SU-DHL-6 (cell line): ENCODE measurements at regions not wholly inside any gene's neighbourhood (a gene's known extent, or its start where the extent isn't known, plus 50 kb on each side); places are given as distances from the start of the nearest gene placed in this dataset.

Source experiments
- H2AFZ ChIP-seq: fragments of 200-600 bp; sonication (generic); 2 replicates; pipeline ENCODE4 v1.6.1; 2014; ENCODE audit warnings: low read depth, mild to moderate bottlenecking, moderate library complexity, mixed read lengths, antibody characterized with exemption, low read length; ENCODE audit not compliant: severe bottlenecking
- H3F3A ChIP-seq: fragments of 200-600 bp; shearing (Covaris generic); 2 replicates; pipeline ENCODE4 v1.6.0; 2016; ENCODE audit warnings: antibody characterized with exemption, mild to moderate bottlenecking; ENCODE audit not compliant: insufficient read depth
- H3K27ac ChIP-seq: fragments of 200-600 bp; sonication (generic); 2 replicates; pipeline ENCODE4 v1.5.1; 2016; ENCODE audit warnings: low read depth, mild to moderate bottlenecking, low read length, moderate library complexity, mixed read lengths
- H3K27me3 ChIP-seq: fragments of 200-600 bp; sonication (generic), shearing (Covaris generic); 2 replicates; pipeline ENCODE4 v1.6.0; 2014; ENCODE audit warnings: mild to moderate bottlenecking, low read length
- H3K36me3 ChIP-seq: fragments of 200-600 bp; sonication (generic); 2 replicates; pipeline ENCODE4 v1.6.1; 2014; ENCODE audit warnings: mild to moderate bottlenecking, low read length, mixed read lengths
- H3K4me2 ChIP-seq: fragments of 300-600, 200-600 bp; shearing (Covaris generic), sonication (generic); 2 replicates; pipeline ENCODE4 v1.6.0; 2014; ENCODE audit warnings: low read length, low read depth, mild to moderate bottlenecking; ENCODE audit not compliant: poor library complexity, severe bottlenecking
- H3K4me3 ChIP-seq: fragments of 200-600 bp; sonication (generic); 2 replicates; pipeline ENCODE4 v1.5.1; 2014; ENCODE audit warnings: antibody characterized with exemption, low read length, mild to moderate bottlenecking, mixed read lengths; ENCODE audit not compliant: insufficient read depth, poor library complexity, severe bottlenecking
- H3K79me2 ChIP-seq: fragments of 200-600 bp; sonication (generic); 2 replicates; pipeline ENCODE4 v1.6.1; 2014; ENCODE audit warnings: mild to moderate bottlenecking, low read length, moderate library complexity; ENCODE audit not compliant: insufficient read depth
- H3K9ac ChIP-seq: fragments of 200-600 bp; sonication (generic); 2 replicates; pipeline ENCODE4 v1.7.0; 2014; ENCODE audit warnings: mild to moderate bottlenecking, low read length
- H3K9me2 ChIP-seq: fragments of 200-600 bp; sonication (generic); replicated peaks from 2 replicates; pipeline ENCODE4 v1.6.1; 2014; ENCODE audit warnings: low read length; ENCODE audit not compliant: insufficient read depth
- H3K9me3 ChIP-seq: fragments of 200-600 bp; sonication (generic); 2 replicates; pipeline ENCODE4 v1.6.1; 2014; ENCODE audit warnings: low read length, mixed read lengths; ENCODE audit not compliant: insufficient read depth
- H4K20me1 ChIP-seq: fragments of 200-600 bp; sonication (generic); 2 replicates; pipeline ENCODE4 v1.6.1; 2014; ENCODE audit warnings: low read depth, mild to moderate bottlenecking, antibody characterized with exemption, low read length, moderate library complexity, mixed read lengths
- EZH2phosphoT487 ChIP-seq: fragments of 200-600 bp; sonication (generic), shearing (Covaris generic); conservative IDR thresholded peaks from 2 replicates; pipeline ENCODE4 v1.6.1; 2018; ENCODE audit warnings: mild to moderate bottlenecking, antibody characterized with exemption, low read length, moderate library complexity, mixed read lengths
- TF ChIP-seq, protein P1 (sequence below): fragments of 200-600 bp; sonication (generic); IDR thresholded peaks from one replicate; pipeline ENCODE4 v1.5.1; 2017; ENCODE audit warnings: antibody characterized with exemption, mild to moderate bottlenecking, low read length, moderate library complexity; ENCODE audit not compliant: insufficient read depth, poor library complexity, severe bottlenecking

DNA sequence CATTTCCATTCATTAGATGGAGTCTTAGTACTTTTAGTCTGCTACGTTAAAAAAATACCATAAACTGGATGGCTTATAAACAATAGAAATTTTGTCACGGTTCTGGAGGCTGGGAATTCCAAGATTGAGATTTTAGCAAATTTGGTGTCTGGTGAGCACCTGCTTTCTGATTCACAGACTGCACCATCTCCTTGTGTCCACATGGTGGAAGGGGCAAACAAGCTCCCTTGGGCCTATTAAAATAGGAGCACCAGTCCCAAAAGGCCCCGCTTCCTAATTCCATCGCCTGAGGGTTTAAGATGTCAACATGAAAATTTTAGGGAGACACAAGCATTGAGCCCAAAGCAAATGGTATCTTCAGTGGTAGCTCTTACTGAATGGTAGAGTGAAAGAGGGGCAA lies 120.5 kb upstream of the MAP9 start:
- Histone ChIP-seq H3F3A (no peaks in the 10 kb centered on the region), H3K9me2 (no peaks in the 10 kb centered on the region), H3K4me3 (no peak overlapping the region), H3K9me3 (no peaks in the 10 kb centered on the region), H3K27me3 (no peaks in the 10 kb centered on the region), H3K27ac (no peak overlapping the region), H3K4me2 (no peak overlapping the region), H4K20me1 (no peaks in the 10 kb centered on the region), H3K36me3 (no peaks in the 10 kb centered on the region), H3K79me2 (no peaks in the 10 kb centered on the region), H3K9ac (no peak overlapping the region), H2AFZ (no peak overlapping the region)
- TF ChIP-seq, protein P1, sequence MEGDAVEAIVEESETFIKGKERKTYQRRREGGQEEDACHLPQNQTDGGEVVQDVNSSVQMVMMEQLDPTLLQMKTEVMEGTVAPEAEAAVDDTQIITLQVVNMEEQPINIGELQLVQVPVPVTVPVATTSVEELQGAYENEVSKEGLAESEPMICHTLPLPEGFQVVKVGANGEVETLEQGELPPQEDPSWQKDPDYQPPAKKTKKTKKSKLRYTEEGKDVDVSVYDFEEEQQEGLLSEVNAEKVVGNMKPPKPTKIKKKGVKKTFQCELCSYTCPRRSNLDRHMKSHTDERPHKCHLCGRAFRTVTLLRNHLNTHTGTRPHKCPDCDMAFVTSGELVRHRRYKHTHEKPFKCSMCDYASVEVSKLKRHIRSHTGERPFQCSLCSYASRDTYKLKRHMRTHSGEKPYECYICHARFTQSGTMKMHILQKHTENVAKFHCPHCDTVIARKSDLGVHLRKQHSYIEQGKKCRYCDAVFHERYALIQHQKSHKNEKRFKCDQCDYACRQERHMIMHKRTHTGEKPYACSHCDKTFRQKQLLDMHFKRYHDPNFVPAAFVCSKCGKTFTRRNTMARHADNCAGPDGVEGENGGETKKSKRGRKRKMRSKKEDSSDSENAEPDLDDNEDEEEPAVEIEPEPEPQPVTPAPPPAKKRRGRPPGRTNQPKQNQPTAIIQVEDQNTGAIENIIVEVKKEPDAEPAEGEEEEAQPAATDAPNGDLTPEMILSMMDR: no peak
- no peak for TF ChIP-seq EZH2phosphoT487

DNA sequence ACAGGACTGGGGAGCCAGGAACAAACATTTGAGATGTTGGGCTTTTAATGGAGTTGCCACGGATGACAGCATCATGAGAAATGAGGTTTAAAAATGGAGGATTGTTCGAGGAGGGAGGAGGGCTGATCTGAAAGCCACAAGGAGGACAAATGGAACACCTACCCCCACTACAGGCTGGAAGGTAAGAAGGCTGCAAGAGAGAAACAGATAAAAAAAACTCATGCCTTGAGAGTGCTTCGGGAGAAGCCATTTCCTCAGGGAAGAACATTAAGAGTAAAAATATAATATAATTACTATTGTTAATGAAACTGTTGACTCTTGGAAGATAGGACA lies 119.5 kb upstream of the MAP9 start:
- no peak overlapping the region for H3K9ac ChIP-seq
- H3K36me3 ChIP-seq: no peaks in the 10 kb centered on the region
- H3K4me2 ChIP-seq: no peak overlapping the region
- no peaks in the 10 kb centered on the region for H3K9me3 ChIP-seq
- no peaks in the 10 kb centered on the region for H4K20me1 ChIP-seq
- no peak for TF ChIP-seq EZH2phosphoT487
- TF ChIP-seq, protein P1: no peak
- H3K4me3 ChIP-seq: no peak overlapping the region
- no peaks in the 10 kb centered on the region for H3K27me3 ChIP-seq
- no peak overlapping the region for H2AFZ ChIP-seq
- no peak overlapping the region for H3K27ac ChIP-seq
- H3K9me2 ChIP-seq: no peaks in the 10 kb centered on the region
- H3K79me2 ChIP-seq: no peaks in the 10 kb centered on the region
- no peaks in the 10 kb centered on the region for H3F3A ChIP-seq

- no peaks in the 10 kb centered on the region for H4K20me1 ChIP-seq
- H3K9me2 ChIP-seq: no peaks in the 10 kb centered on the region
- no peaks in the 10 kb centered on the region for H3K79me2 ChIP-seq
- H3K9me3 ChIP-seq: no peaks in the 10 kb centered on the region
- no peak overlapping the region for H3K27ac ChIP-seq
- no peak for TF ChIP-seq EZH2phosphoT487
- TF ChIP-seq, protein P1: no peak
- H3K36me3 ChIP-seq: no peaks in the 10 kb centered on the region
- H3K9ac ChIP-seq: no peak overlapping the region
- no peak overlapping the region for H2AFZ ChIP-seq
- no peaks in the 10 kb centered on the region for H3K27me3 ChIP-seq
- H3K4me2 ChIP-seq: no peak overlapping the region
- H3F3A ChIP-seq: no peaks in the 10 kb centered on the region
- no peak overlapping the region for H3K4me3 ChIP-seq
Measured at GRCh38 chr4:155495572-155496293, 119.0 kb upstream of the MAP9 start.
